ENCODE measurements at regions not wholly inside any gene's neighbourhood (a gene's known extent, or its start where the extent isn't known, plus 50 kb on each side); places are given as distances from the start of the nearest gene placed in this dataset.

GRCh38 chr9:134218230-134218629, 53.9 kb upstream of the RNU6ATAC start:
- Histone ChIP-seq H3K36me3 (replicated peaks; ENCODE audit: insufficient read depth, low read depth) (no peaks in the 10 kb centered on the region), H3K4me2 (no peak overlapping the region), H3K27ac (no peak overlapping the region), H3K9me3 (ENCODE audit: low read depth) (no peaks in the 10 kb centered on the region), H4K20me1 (ENCODE audit: insufficient read depth, poor library complexity, severe bottlenecking) (no peaks in the 10 kb centered on the region), H2AFZ (no peak overlapping the region), H3K4me3 (no peak overlapping the region), H3K27me3 (no peaks in the 10 kb centered on the region), H3K9me2 (replicated peaks; ENCODE audit: insufficient read depth) (no peaks in the 10 kb centered on the region), H3K4me1 (ENCODE audit: insufficient read depth) (peaks cover 38% of the 10 kb centered on the region), H3K79me2 (no peaks in the 10 kb centered on the region)
- no peak for DNase-seq (ENCODE audit: low spot score)
- TF ChIP-seq EZH2 (IDR thresholded peaks at IDR 0.05; ENCODE audit: borderline replicate concordance): no peak
- TF ChIP-seq EZH2phosphoT487 (IDR thresholded peaks at IDR 0.05; ENCODE audit: low read depth, severe bottlenecking, unreplicated experiment): no peak
- TF ChIP-seq CTCF (IDR thresholded peaks at IDR 0.05; ENCODE audit: poor library complexity): no peak
- 97% methylated on average over 6 of the region's 6 CpGs for WGBS (ENCODE audit: low lambda C conversion rate, missing lambda C conversion rate)

GRCh38 chr9:134219646-134220060, 55.3 kb upstream of the RNU6ATAC start:
- Histone ChIP-seq H3K4me1 (ENCODE audit: insufficient read depth) (peaks cover 45% of the 10 kb centered on the region), H3K36me3 (replicated peaks; ENCODE audit: insufficient read depth, low read depth) (no peaks in the 10 kb centered on the region), H2AFZ (no peak overlapping the region), H3K27ac (peak overlapping the region; percentile 48), H3K4me3 (no peak overlapping the region), H3K4me2 (no peak overlapping the region), H3K27me3 (no peaks in the 10 kb centered on the region), H4K20me1 (ENCODE audit: insufficient read depth, poor library complexity, severe bottlenecking) (no peaks in the 10 kb centered on the region), H3K79me2 (no peaks in the 10 kb centered on the region), H3K9me2 (replicated peaks; ENCODE audit: insufficient read depth) (no peaks in the 10 kb centered on the region), H3K9me3 (ENCODE audit: low read depth) (no peaks in the 10 kb centered on the region)
- no peak for TF ChIP-seq EZH2phosphoT487 (IDR thresholded peaks at IDR 0.05; ENCODE audit: low read depth, severe bottlenecking, unreplicated experiment)
- no peak for TF ChIP-seq CTCF (IDR thresholded peaks at IDR 0.05; ENCODE audit: poor library complexity)
- TF ChIP-seq EZH2 (IDR thresholded peaks at IDR 0.05; ENCODE audit: borderline replicate concordance): no peak
- 93% methylated on average over 24 of the region's 24 CpGs for WGBS (ENCODE audit: low lambda C conversion rate, missing lambda C conversion rate)
- no peak for DNase-seq (ENCODE audit: low spot score)

GRCh38 chr9:134220311-134220710, 55.9 kb upstream of the RNU6ATAC start:
- Histone ChIP-seq H2AFZ (no peak overlapping the region), H3K4me2 (no peak overlapping the region), H3K79me2 (no peaks in the 10 kb centered on the region), H3K9me2 (replicated peaks; ENCODE audit: insufficient read depth) (no peaks in the 10 kb centered on the region), H3K9me3 (ENCODE audit: low read depth) (no peaks in the 10 kb centered on the region), H3K36me3 (replicated peaks; ENCODE audit: insufficient read depth, low read depth) (no peaks in the 10 kb centered on the region), H3K27me3 (no peaks in the 10 kb centered on the region), H4K20me1 (ENCODE audit: insufficient read depth, poor library complexity, severe bottlenecking) (no peaks in the 10 kb centered on the region), H3K4me3 (no peak overlapping the region), H3K27ac (peak overlapping the region; percentile 48), H3K4me1 (ENCODE audit: insufficient read depth) (peaks cover 41% of the 10 kb centered on the region)
- 86% methylated on average over 13 of the region's 13 CpGs for WGBS (ENCODE audit: low lambda C conversion rate, missing lambda C conversion rate)
- TF ChIP-seq EZH2 (IDR thresholded peaks at IDR 0.05; ENCODE audit: borderline replicate concordance) (no peak), EZH2phosphoT487 (IDR thresholded peaks at IDR 0.05; ENCODE audit: low read depth, severe bottlenecking, unreplicated experiment) (no peak), CTCF (IDR thresholded peaks at IDR 0.05; ENCODE audit: poor library complexity) (no peak)
- DNase-seq (ENCODE audit: low spot score): no peak

Measured in hepatocyte (in vitro differentiated cells).